GM21737 (cell line): ENCODE measurements at regions not wholly inside any gene's neighbourhood (a gene's known extent, or its start where the extent isn't known, plus 50 kb on each side); places are given as distances from the start of the nearest gene placed in this dataset.

ENCODE experiments used
- ATAC-seq: cut with Tn5 transposase; IDR thresholded peaks from one replicate; pipeline ENCODE4 v1.9.1; 2021; ENCODE audit warnings: mild to moderate bottlenecking, moderate library complexity; ENCODE audit not compliant: unreplicated experiment

- ATAC-seq, result no peak
Observed at GRCh38 chr1:213669964-213670691, 317.6 kb upstream of the PROX1 start.

GRCh38 chr1:213670692-213671023 is 317.1 kb upstream of the PROX1 start:
- no peak for ATAC-seq

GRCh38 chr1:213675043-213675442 is 312.7 kb upstream of the PROX1 start:
- no peak for ATAC-seq

GRCh38 chr1:213676736-213677135 is 311.0 kb upstream of the PROX1 start:
- ATAC-seq, result no peak

GRCh38 chr1:213678348-213678747 is 309.4 kb upstream of the PROX1 start:
- no peak for ATAC-seq

- no peak for ATAC-seq
Observed at GRCh38 chr1:213678753-213679152, 309.0 kb upstream of the PROX1 start.

- no peak for ATAC-seq
Observed at GRCh38 chr1:213679153-213679552, 308.6 kb upstream of the PROX1 start.

- no peak for ATAC-seq
Observed at GRCh38 chr1:213680677-213681325, 307.0 kb upstream of the PROX1 start.

- no peak for ATAC-seq
Observed at GRCh38 chr1:213681788-213682340, 305.9 kb upstream of the PROX1 start.

GRCh38 chr1:213683529-213683928 is 304.2 kb upstream of the PROX1 start:
- no peak for ATAC-seq

- ATAC-seq, result no peak
Observed at GRCh38 chr1:213684454-213684853, 303.3 kb upstream of the PROX1 start.

GRCh38 chr1:213685992-213686582 is 301.7 kb upstream of the PROX1 start:
- no peak for ATAC-seq

- no peak for ATAC-seq
Observed at GRCh38 chr1:213686983-213687382, 300.8 kb upstream of the PROX1 start.

GRCh38 chr1:213687832-213688231 is 299.9 kb upstream of the PROX1 start:
- ATAC-seq, result no peak

- no peak for ATAC-seq
Observed at GRCh38 chr1:213688655-213689054, 299.1 kb upstream of the PROX1 start.

GRCh38 chr1:213689260-213689659 is 298.5 kb upstream of the PROX1 start:
- no peak for ATAC-seq

GRCh38 chr1:213690341-213690917 is 297.3 kb upstream of the PROX1 start:
- ATAC-seq, result no peak

GRCh38 chr1:213692321-213692720 is 295.5 kb upstream of the PROX1 start:
- no peak for ATAC-seq

- no peak for ATAC-seq
Observed at GRCh38 chr1:213693864-213694263, 293.9 kb upstream of the PROX1 start.

GRCh38 chr1:213697192-213697802 is 290.5 kb upstream of the PROX1 start:
- no peak for ATAC-seq

GRCh38 chr1:213698092-213698702 is 289.6 kb upstream of the PROX1 start:
- ATAC-seq, result no peak
